GM18517 (cell line): ENCODE measurements at regions not wholly inside any gene's neighbourhood (a gene's known extent, or its start where the extent isn't known, plus 50 kb on each side); places are given as distances from the start of the nearest gene placed in this dataset.

Experiments
- ATAC-seq: cut with Tn5 transposase; IDR thresholded peaks from one replicate; pipeline ENCODE4 v1.9.1; 2021; ENCODE audit warnings: mild to moderate bottlenecking, moderate library complexity; ENCODE audit not compliant: unreplicated experiment

DNA sequence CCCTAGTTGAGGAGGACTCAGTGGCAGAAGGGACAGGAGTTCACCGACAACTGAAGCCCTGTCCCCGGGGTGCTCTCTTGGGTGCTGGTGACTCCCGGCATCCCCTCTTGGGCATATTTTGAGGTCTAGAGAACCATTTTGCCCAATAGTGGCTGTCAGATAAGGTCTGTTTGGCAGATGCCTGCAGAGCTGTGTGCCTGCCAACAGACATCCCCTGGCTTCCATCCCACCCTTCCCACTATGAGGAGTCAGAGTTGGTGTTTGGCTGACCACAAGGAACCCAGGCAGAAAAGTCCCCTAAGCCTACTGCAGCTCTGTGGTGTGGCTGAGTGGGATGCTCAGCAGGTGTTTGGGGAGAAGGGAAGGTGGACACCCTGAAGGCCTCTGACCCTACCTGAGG is 207.0 kb downstream of the AUH start:
- no peak for ATAC-seq

DNA sequence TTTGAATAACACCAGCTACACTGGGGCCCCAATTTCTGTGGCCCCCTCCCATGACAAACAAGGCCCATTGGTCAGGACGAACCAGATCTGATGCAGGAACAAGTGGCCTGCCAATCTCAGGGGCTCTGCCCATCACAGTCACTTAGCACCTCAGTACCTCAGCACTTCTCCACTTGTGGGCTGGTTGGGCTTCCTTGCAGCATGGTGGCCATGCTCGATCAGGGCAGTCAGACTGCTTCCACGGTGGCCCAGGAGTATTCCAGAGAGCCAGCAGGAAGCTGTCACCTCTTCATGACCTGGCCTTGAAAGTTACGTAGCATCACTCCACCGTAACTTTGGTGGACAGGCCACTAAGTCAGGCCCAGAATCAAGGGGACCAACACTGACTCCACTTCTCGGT is 206.5 kb downstream of the AUH start:
- ATAC-seq = no peak

DNA sequence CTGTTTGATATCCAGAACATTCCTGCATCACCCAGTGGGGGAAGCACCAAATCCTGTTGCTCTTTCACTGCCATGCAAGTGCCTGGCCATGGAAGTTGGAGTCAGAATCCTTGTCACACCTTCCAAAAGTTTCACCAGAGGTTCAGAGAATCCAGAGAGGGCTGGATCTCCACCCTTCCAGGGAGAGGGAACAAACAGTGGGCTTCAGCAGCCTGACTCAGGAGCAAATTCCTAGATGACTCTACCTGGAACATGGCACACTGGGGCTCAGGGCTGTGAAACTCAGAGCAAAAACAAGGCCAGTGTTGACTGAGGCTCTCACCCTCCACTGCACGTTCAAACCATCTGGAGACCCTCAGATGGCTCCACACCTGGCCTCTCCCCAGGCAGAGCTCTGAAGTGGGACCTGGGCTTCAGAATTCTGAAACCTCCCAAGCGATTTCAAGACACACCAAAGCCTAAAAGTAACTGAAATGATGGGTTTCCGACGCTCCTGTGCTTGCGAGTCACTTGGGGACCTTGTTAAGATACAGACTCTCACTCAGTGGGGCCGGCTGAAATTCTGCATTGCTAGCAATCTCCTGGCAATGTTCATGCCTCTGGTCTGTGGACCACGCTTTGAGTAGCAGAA is 205.9 kb downstream of the AUH start:
- ATAC-seq = no peak

DNA sequence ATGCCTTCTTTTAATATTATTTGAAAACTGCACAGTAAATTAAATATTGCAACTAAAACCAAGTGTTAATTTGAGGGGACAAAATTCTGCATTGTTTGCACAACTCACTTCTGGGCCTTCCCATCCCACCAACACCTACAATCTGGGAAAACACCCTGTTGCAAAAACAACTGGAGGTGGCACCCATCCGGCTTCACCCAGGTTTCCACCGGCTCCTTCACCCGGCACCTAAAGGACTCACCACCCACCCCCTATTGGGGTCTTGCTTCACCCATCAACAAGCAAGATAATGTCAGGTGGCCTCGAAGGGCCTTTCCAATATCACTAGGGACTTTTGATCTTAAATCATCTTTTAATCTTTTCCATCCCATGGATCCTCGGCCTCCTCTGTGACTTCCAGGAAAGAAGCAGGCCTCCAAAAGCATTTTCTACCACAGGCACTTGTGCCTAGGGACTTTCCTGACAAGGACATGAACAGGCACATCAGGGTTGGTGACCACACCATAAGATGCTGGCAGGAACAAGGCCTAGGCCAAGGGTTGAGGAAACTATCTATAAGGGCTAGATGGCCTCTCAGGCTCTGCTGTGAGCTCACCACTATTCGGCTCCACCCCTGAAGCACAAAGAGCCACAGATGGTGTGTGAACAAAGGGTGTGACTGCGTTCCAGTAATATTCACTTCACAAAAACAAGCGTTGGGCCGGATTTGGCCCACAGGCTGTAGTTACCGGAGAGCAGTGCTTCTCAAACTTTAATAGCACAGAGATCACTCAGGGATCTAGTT is 205.1 kb downstream of the AUH start:
- ATAC-seq = no peak

DNA sequence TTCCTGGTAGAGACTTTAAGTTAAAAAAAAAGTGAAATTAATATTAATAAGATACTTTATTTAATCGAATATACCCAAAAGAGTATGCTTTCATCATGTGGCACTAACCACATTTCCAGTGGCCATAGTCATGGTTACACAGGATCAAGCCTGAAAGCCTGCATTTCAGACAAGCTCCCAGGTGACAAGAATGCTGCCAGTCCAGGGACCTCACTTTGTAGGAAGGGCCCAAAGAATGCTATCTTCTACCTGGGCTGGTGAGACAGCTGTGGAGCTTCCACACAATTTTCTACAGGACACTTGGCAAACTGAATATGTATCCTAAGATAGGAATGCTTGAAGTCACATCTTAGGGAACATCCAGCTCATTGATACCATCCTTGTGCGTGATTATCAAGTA is 203.8 kb downstream of the AUH start:
- ATAC-seq = no peak

DNA sequence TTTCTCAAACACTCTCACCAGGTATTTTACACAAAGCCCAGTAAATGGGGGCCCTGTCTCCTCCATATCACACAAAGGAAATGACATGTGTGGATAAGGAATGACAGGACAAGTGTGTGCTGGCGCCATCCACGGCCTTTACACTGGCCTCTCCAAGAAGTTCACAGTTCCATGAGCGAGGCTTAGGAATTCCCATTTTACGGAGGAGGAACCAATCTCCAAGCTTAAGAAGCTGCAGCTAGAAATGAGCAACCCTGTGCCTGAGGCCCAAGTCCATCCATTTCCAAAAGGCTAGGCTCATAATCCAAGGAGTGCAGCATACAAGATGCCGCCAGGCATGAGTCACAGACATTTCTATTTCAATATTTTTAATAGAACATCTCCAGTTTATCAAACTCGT is 203.4 kb downstream of the AUH start:
- ATAC-seq = no peak

DNA sequence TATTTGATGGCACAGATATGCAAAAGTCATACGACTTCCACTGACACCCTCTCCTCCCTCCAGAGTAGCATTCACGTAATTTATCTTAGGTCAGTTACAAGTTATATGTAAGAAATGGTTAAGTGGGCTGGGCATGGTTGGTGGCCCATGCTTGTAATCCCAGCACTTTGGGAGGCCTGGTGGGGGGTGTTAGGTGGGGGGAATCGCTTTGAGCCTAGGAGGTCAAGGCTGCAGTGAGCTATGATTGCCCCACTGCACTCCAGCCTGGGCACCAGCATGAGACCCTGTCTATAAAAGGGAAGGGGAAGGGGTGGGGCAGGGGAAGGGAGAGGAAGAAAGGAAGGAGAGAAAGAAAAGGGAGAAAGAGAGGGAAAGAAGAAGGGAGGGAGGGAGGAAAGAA is 202.8 kb downstream of the AUH start:
- no peak for ATAC-seq

DNA sequence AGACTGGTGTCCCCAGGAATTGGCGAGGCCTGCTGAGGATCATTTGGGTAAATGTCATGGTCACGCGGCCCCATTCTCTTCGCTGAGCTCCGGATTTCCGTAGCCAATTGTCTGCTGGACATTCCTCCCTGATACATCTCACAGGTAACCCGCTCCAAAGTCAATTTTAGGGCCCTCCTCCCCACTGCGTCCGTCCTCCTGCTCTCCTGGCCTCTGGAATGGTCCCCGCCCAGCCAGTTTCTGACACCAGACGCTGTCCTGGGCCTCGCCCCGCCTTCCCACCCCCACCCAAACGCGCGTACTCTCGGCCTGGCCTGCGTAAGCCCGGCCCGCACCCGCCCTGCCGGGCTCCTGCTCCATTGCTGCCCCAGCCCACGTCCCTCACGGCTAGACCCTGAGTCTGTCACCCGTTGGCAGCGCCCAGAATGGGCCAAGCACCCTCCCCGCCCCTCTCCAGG is 202.0 kb downstream of the AUH start:
- ATAC-seq = no peak

DNA sequence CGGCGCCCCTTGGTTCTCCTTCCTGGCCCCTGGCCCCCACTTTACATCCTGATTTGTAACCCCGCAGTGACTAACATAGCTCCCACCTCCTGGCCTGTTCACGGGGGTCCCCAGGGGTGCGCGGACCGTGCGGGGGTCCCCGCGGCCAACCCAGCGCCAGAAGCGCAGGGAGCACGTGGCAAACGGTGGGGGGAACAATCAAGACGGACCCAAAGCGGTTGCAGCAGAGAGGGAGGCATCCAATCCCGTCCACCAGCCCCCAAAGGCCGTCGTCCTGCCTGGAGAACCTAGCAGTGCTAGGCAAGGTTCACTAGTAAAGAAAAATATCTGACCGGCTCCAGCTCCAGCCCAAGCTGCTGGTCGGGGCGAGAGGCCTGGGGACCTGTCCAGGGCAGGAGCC is 201.5 kb downstream of the AUH start:
- ATAC-seq = no peak

DNA sequence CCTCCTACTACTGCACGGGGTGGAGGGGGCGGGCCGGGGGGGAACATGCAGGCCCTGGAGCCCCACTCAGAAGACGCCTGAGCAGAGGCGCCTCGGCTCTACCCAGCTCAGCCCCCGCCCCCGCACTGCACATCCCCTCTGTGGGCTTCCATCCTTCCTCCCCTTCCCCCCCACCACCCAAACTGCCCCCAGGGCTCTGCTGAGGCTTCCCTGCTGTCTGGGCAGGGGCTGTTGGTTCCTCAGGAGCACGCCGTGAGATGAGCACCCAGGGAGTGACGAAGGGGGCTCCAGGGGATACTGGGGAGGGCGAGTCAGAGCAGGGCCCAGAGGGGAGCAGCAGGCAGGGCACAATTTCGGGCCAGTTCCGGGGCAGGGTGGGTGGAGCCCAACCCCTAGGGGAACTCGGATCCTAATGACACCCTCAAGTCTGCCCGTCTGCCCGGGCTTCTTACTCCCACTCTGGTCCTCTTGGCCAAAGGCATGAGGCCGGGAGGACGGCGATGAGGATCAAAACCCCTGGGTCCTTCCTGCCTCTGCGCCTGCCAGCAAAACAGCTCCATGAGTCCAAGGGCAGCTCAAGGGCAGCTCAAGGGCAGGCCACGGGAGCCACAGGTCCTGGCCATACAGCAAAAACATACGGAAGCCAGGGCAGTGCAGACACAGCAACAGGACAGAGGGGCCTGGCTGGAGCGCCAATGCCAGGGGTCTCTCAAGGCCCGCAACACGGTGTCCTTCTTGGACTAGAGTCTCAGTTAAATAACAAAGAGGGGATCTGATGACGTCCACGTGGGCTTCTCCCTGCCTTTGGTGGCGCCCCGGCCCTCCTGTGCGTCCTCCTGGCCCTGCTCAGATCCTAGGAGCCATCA is 200.9 kb downstream of the AUH start:
- no peak for ATAC-seq

DNA sequence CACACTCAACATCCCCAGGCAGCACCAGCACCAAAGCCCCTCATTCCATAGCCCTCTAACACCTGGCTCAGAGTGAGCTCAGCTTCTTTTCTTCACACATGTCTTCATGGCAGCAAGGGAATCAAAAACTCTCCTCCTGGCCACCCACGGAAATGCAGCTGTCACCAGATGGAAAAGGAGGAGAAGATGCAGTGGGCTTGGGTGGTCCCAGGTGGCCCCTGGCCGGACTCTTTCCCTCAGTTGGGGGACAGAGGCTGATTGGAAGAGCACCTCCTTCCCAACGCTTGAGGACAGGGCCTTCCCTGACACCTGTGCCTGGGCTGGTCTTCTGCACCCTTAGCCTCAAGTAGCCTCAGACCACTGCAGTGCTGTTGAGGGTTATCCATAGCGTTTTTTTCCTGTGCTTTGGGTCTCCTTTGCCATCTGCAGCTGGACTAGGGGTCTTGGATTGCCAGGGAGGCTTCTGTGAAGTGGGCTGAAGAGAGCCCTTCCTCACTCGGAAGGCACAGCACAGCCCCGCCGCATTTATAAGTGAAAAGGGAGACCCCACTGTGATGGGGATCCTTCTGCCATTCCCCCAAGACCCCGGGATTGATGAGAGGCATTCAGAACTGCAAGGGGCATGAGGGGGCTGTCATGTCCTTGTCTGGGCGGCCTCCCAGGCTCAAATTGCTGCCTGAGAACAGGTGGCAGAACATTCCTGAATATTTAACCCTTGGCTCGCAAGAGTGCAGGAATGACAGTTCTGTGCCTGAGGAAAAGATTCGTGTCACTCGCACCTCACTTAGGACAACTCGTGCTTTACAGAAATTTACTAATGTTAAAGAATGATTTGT is 200.0 kb downstream of the AUH start:
- ATAC-seq = no peak

DNA sequence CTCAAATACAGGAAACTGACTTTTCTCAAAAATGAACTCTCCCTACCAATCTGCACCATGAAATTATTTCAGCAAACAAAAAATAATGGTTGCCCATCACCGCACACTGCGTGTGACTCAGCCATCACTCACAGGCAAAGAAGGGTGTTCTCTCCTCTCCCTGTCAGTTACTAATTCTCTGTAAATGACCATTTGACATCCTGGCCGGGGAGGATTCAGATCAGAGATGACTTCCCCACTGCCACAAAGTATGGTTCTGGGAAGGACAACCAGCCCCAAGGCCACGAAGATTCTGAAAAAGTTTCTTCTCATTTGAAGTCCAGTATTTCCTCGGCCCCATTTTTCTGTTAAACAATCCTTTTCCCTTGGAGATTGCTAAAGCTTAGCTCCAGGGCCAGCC is 199.4 kb downstream of the AUH start:
- ATAC-seq = no peak

DNA sequence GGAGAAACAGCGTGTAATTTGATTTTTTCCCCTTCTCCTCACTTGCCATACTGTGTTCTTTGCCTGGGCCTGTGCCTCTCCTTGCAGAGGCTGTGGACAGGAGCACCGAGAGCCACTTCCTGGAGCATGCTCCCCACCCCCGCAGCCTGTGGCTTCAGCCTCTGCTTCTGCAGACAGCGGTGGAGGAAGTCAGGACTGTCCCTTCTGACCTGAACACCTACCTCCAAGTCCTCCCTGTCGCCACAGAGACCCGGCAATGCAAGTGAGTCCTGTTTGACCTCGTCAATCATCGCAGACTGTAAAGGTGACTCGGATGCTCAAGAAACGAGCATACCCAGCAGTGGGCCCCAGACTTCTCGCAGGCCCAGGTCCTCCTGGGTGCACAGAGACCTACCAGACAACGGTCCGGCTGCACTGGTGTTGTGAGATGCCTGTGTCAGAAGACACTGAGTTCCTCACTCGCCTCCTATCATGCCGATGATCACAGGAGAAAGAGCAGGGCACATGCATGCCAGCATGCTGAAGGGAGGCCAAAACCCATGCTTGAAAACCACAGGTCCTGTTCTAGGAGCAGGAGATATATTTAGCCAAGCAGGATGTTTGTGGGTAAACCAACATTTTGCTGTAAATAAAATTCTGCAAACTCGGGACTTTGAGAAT is 198.8 kb downstream of the AUH start:
- no peak for ATAC-seq

DNA sequence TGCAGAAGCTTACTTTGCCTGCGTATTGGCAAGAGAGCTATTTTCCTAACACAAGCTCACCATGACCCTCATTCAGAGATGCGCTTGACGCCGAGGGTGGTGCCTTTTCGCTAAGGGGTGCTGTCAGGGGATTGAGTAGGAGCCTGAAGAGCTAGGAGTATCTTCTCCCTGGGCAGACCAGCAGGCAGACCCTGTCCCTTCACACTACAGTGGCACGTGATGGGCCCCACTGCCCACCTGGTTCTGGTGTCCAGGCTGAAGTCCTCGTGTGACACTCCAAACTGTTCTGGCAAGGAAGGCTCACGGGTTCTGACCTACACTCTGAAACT is 198.3 kb downstream of the AUH start:
- ATAC-seq = no peak

DNA sequence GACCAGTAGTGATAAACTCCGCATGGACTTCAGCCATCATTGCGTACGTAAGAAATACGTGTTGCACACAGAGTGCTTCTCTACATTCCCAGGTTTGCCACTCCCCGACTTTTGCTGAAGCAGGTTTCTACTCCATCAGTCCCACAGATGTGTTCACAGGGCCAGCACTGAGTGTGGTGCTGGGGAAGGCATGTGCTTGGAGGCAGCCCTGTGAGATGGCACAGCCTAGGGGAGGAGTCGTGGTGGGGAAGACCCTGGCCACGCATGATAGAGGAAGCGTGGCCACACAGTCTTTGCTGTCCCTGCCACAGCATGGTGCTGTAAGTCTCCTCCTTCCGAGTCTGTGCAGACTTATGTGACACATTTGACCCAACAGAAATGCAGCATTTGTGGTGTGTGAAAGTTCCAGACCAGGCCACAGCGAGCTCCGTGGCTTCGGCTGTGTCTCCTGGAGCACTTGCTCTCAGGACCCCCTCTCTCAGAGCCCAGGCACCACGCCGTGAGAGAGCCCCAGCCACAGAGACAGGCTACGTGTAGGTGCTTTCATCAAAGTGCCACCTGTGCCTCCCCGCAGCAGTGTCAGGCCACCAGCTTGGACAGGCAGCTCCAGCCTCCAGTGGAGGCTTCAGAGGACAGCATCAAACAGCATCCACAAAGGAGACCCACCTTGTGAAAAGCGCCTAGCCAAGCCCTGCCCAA is 197.8 kb downstream of the AUH start:
- no peak for ATAC-seq
